ENCODE measurements at regions not wholly inside any gene's neighbourhood (a gene's known extent, or its start where the extent isn't known, plus 50 kb on each side); places are given as distances from the start of the nearest gene placed in this dataset.

GRCh38 chr12:89946518-89947135 lies 238.0 kb upstream of the ATP2B1 start:
- TF ChIP-seq CTCF (IDR thresholded peaks at IDR 0.05; ENCODE audit: low read depth, low read length, poor library complexity, severe bottlenecking) (no peak), EZH2phosphoT487 (IDR thresholded peaks at IDR 0.05; ENCODE audit: borderline replicate concordance, low read length) (no peak)
